ENCODE measurements at regions not wholly inside any gene's neighbourhood (a gene's known extent, or its start where the extent isn't known, plus 50 kb on each side); places are given as distances from the start of the nearest gene placed in this dataset.

GRCh38 chr16:88322500-88322970 is 60.2 kb upstream of the ZNF469 start:
- H3K27ac ChIP-seq (ENCODE audit: low read depth, low read length): no peak overlapping the region

DNA sequence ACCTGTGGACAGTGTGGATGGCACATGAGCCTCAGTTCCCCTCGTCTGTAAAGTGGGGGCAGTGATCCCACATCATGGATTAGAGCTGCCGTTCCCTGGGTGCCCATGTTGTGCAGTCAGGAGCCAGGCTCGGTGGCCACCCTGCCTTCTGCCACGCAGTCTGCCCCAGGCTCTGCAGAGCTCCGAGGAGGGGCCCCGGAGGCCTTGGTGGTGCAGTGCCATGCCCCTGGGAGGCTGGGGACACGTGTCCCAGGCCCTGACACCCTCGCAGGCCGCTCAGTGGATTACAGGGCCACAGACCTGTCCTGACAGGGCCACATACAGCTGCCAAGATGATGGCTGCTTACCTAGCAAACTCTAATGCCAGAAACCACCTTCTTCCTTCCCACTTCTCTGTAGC is 59.7 kb upstream of the ZNF469 start:
- H3K36me3 ChIP-seq (ENCODE audit: control insufficient read depth, insufficient read depth, low read length): no peaks in the 10 kb centered on the region
- no peaks in the 10 kb centered on the region for H3K9me3 ChIP-seq (ENCODE audit: control insufficient read depth, insufficient read depth, low read length)
- no peak overlapping the region for H3K4me3 ChIP-seq (ENCODE audit: low read depth, low read length)
- no peaks in the 10 kb centered on the region for H3K27me3 ChIP-seq (ENCODE audit: control insufficient read depth, insufficient read depth, low read length)
- H3K9ac ChIP-seq (ENCODE audit: low read depth, low read length): no peak overlapping the region
- H3K4me1 ChIP-seq (ENCODE audit: control insufficient read depth, insufficient read depth, low read length): no peaks in the 10 kb centered on the region
- no peak overlapping the region for H3K27ac ChIP-seq (ENCODE audit: low read depth, low read length)

More at GRCh38 chr16:88322500-88322970, 60.2 kb upstream of the ZNF469 start:
- Histone ChIP-seq H3K9me3 (ENCODE audit: control insufficient read depth, insufficient read depth, low read length) (no peaks in the 10 kb centered on the region), H3K36me3 (ENCODE audit: control insufficient read depth, insufficient read depth, low read length) (no peaks in the 10 kb centered on the region), H3K27me3 (ENCODE audit: control insufficient read depth, insufficient read depth, low read length) (no peaks in the 10 kb centered on the region), H3K4me3 (ENCODE audit: low read depth, low read length) (no peak overlapping the region), H3K4me1 (ENCODE audit: control insufficient read depth, insufficient read depth, low read length) (no peaks in the 10 kb centered on the region), H3K9ac (ENCODE audit: low read depth, low read length) (no peak overlapping the region)

- Histone ChIP-seq H3K9me3 (ENCODE audit: control insufficient read depth, insufficient read depth, low read length) (no peaks in the 10 kb centered on the region), H3K4me3 (ENCODE audit: low read depth, low read length) (no peak overlapping the region), H3K27me3 (ENCODE audit: control insufficient read depth, insufficient read depth, low read length) (no peaks in the 10 kb centered on the region), H3K27ac (ENCODE audit: low read depth, low read length) (no peak overlapping the region), H3K4me1 (ENCODE audit: control insufficient read depth, insufficient read depth, low read length) (no peaks in the 10 kb centered on the region), H3K9ac (ENCODE audit: low read depth, low read length) (no peak overlapping the region), H3K36me3 (ENCODE audit: control insufficient read depth, insufficient read depth, low read length) (no peaks in the 10 kb centered on the region)
Measured at GRCh38 chr16:88323546-88324330, 59.0 kb upstream of the ZNF469 start.

DNA sequence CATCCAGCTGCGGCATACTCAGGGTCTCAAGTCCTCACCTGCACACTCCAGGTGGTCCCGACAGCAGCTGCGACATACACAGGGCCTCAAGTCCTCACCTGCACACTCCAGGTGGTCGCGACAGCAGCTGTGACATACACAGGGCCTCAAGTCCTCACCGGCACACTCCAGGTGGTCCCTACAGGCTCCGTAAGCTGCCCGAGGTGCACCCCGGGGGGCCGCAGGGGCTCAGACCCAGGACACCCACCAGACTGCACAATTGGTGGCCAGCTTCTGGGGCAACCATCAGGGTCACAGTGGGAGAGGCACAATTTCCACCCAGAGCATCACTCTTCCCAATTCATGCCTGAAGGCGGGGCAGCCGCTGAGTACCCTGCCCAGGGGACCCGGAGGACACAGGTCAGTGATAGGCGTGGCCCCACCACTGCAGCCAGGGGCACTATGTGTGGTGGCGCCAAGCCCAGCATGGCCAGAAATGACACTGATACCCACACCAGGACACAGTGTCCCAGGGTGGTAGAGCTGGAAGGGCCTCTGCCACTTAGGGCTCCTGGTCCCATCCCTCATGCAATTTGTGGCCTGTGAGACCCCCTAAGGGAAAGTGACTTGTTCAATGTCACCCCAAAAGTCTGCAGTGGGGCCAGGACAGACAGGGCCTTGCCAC is 57.5 kb upstream of the ZNF469 start:
- H3K27ac ChIP-seq (ENCODE audit: low read depth, low read length): no peak overlapping the region

GRCh38 chr16:88325976-88326375 is 56.8 kb upstream of the ZNF469 start:
- Histone ChIP-seq H3K4me1 (ENCODE audit: control insufficient read depth, insufficient read depth, low read length) (no peaks in the 10 kb centered on the region), H3K9ac (ENCODE audit: low read depth, low read length) (no peak overlapping the region), H3K9me3 (ENCODE audit: control insufficient read depth, insufficient read depth, low read length) (no peaks in the 10 kb centered on the region), H3K36me3 (ENCODE audit: control insufficient read depth, insufficient read depth, low read length) (no peaks in the 10 kb centered on the region), H3K27ac (ENCODE audit: low read depth, low read length) (no peak overlapping the region), H3K4me3 (ENCODE audit: low read depth, low read length) (no peak overlapping the region), H3K27me3 (ENCODE audit: control insufficient read depth, insufficient read depth, low read length) (no peaks in the 10 kb centered on the region)

More for the DNA sequence above, 57.5 kb upstream of the ZNF469 start:
- Histone ChIP-seq H3K9ac (ENCODE audit: low read depth, low read length) (no peak overlapping the region), H3K4me3 (ENCODE audit: low read depth, low read length) (no peak overlapping the region), H3K36me3 (ENCODE audit: control insufficient read depth, insufficient read depth, low read length) (no peaks in the 10 kb centered on the region), H3K27me3 (ENCODE audit: control insufficient read depth, insufficient read depth, low read length) (no peaks in the 10 kb centered on the region), H3K4me1 (ENCODE audit: control insufficient read depth, insufficient read depth, low read length) (no peaks in the 10 kb centered on the region), H3K9me3 (ENCODE audit: control insufficient read depth, insufficient read depth, low read length) (no peaks in the 10 kb centered on the region)

- Histone ChIP-seq H3K4me3 (ENCODE audit: low read depth, low read length) (no peak overlapping the region), H3K27ac (ENCODE audit: low read depth, low read length) (no peak overlapping the region), H3K9me3 (ENCODE audit: control insufficient read depth, insufficient read depth, low read length) (no peaks in the 10 kb centered on the region), H3K9ac (ENCODE audit: low read depth, low read length) (no peak overlapping the region), H3K4me1 (ENCODE audit: control insufficient read depth, insufficient read depth, low read length) (no peaks in the 10 kb centered on the region), H3K36me3 (ENCODE audit: control insufficient read depth, insufficient read depth, low read length) (no peaks in the 10 kb centered on the region), H3K27me3 (ENCODE audit: control insufficient read depth, insufficient read depth, low read length) (no peaks in the 10 kb centered on the region)
Measured at GRCh38 chr16:88326611-88327485, 55.9 kb upstream of the ZNF469 start.

DNA sequence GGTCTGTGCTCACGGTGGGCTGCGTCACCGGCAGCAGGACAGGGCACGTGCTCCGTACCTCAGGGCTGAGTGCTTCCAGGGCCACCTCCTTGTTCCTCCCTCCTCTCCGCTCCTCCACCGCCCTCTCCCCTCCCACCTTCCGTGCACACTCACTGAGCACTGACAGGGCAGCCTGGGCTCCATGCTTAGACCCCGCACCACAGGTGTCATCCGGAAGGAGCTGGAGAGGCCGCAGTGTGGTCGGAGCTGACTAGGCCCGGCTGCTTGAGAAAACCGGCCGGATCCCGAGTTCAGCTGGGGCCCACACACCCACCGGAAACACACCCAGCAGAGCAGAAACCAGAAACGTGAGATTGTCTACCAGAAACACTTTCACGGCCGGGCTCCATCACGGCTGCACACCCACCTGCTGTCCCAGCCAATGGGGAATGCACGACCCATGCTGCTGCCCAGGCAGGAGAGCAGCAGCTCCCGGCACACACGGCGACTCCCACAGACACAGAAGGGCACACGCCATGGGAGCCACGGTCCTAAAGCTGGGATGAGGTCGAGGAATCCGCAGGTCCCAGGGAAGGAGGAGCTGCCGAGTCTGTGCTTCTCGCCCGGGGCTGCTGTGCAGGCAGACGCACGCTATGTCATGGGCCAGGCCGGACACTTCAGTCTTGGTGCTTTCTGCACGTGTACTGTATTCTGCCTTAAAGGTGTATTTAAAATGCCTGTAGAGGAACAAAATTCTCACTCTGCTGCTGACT is 55.0 kb upstream of the ZNF469 start:
- Histone ChIP-seq H3K36me3 (ENCODE audit: control insufficient read depth, insufficient read depth, low read length) (no peaks in the 10 kb centered on the region), H3K27ac (ENCODE audit: low read depth, low read length) (no peak overlapping the region), H3K9me3 (ENCODE audit: control insufficient read depth, insufficient read depth, low read length) (no peaks in the 10 kb centered on the region), H3K27me3 (ENCODE audit: control insufficient read depth, insufficient read depth, low read length) (no peaks in the 10 kb centered on the region), H3K9ac (ENCODE audit: low read depth, low read length) (no peak overlapping the region), H3K4me3 (ENCODE audit: low read depth, low read length) (no peak overlapping the region), H3K4me1 (ENCODE audit: control insufficient read depth, insufficient read depth, low read length) (no peaks in the 10 kb centered on the region)

GRCh38 chr16:88328313-88328980 is 54.3 kb upstream of the ZNF469 start:
- H3K4me1 ChIP-seq (ENCODE audit: control insufficient read depth, insufficient read depth, low read length): no peaks in the 10 kb centered on the region
- no peak overlapping the region for H3K27ac ChIP-seq (ENCODE audit: low read depth, low read length)
- no peak overlapping the region for H3K9ac ChIP-seq (ENCODE audit: low read depth, low read length)
- H3K36me3 ChIP-seq (ENCODE audit: control insufficient read depth, insufficient read depth, low read length): no peaks in the 10 kb centered on the region
- H3K27me3 ChIP-seq (ENCODE audit: control insufficient read depth, insufficient read depth, low read length): no peaks in the 10 kb centered on the region
- H3K9me3 ChIP-seq (ENCODE audit: control insufficient read depth, insufficient read depth, low read length): no peaks in the 10 kb centered on the region
- H3K4me3 ChIP-seq (ENCODE audit: low read depth, low read length): no peak overlapping the region

- H3K9ac ChIP-seq (ENCODE audit: low read depth, low read length): no peak overlapping the region
- H3K4me3 ChIP-seq (ENCODE audit: low read depth, low read length): no peak overlapping the region
- no peaks in the 10 kb centered on the region for H3K27me3 ChIP-seq (ENCODE audit: control insufficient read depth, insufficient read depth, low read length)
- H3K27ac ChIP-seq (ENCODE audit: low read depth, low read length): no peak overlapping the region
- H3K36me3 ChIP-seq (ENCODE audit: control insufficient read depth, insufficient read depth, low read length): no peaks in the 10 kb centered on the region
- H3K9me3 ChIP-seq (ENCODE audit: control insufficient read depth, insufficient read depth, low read length): no peaks in the 10 kb centered on the region
- H3K4me1 ChIP-seq (ENCODE audit: control insufficient read depth, insufficient read depth, low read length): no peaks in the 10 kb centered on the region
Measured at GRCh38 chr16:88329726-88330700, 52.7 kb upstream of the ZNF469 start.
